HuH-7 (cell line): ENCODE measurements at regions not wholly inside any gene's neighbourhood (a gene's known extent, or its start where the extent isn't known, plus 50 kb on each side); places are given as distances from the start of the nearest gene placed in this dataset.

Experiments used
- DNase-seq: peaks from one replicate; pipeline ENCODE4 v3.0.0; 2011; ENCODE audit warnings: low spot score

DNA sequence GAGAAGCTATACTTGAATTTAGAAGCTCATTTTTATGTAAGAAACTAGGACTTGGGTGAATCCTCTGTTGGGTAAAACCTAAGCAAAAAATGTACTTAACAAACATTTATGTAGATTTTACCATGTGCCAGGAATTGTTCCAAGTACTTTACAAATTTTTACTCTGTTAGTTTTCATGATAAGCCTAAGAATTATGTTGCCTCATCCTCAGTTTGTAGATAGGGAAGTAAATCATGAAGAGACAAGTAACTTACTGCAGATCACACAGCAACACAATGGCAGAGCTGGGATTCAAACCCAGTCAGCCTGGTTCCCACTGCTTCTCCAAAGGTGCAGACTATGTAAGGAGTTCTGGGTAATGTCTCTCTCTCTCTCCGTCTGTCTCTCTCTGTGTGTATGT lies 169.9 kb downstream of the DIPK2A start:
- no peak for DNase-seq

DNA sequence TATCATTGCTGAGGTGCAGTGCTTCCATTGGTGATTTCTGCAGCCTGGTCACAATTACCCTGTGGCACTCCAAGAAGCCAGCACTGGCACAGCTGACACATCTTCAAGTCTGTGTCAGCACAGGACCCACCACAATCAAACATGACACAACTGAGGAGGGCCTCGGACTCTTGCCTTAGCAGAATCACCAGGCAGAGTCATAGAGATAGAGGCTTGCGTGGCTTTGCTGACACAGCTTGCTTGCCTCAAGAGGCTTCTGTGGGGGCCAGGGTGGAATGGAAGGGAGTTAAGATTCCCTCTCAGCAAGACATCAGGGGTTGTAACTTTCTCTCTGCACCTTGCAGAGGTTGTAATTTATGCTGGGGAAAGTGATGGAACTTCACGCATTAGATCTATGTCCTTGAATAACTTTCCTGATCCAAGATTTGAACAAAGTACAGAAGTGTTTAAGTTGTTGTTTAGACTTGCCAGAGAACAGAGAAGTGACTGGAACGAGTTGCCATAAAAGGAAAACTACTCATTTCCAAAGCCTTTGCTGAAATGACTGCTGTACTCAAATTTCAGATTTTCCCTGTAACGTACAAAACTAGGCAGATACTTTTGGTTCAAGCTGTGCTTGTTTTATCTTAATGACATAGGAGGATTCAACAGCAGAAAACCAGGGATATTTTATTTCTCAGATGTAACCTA lies 170.7 kb downstream of the DIPK2A start:
- no peak for DNase-seq

DNA sequence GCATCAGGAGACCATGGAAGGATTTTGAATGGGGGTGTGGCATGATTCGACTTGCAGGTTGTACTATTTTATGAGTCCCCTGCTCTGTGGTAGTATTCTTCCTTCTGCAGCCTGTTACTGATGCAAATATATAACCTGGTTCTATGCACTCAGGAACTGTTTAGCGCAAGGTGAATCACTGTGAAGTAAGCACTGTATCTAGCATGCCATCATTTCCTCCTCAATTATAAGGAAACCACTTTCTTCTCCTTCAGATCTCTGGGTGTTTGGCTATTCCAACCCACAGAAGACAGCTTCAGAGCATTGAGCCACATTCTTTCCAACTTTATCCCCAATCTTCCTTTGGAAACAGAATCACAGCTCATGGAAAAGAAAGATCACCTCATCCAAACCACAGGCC lies 176.7 kb downstream of the DIPK2A start:
- no peak for DNase-seq

DNA sequence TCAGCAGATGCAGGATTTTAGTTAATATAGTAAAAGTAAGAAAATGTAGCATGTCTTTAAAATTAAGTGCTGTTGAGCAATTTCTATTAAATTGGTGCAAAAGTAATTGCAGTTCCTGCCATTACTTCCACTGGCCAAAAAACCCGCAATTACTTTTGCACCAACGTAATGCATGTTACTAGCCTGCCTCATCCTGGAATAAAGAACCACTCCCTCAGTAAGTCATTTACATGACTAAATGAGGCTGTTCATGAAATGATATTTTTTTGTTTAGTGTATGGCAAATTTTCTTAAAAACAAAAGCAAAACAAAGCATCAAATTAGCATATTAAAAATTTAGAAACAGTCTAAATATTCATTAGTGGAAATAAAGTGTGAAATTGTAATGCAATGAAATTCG lies 180.4 kb downstream of the DIPK2A start:
- DNase-seq: no peak

DNA sequence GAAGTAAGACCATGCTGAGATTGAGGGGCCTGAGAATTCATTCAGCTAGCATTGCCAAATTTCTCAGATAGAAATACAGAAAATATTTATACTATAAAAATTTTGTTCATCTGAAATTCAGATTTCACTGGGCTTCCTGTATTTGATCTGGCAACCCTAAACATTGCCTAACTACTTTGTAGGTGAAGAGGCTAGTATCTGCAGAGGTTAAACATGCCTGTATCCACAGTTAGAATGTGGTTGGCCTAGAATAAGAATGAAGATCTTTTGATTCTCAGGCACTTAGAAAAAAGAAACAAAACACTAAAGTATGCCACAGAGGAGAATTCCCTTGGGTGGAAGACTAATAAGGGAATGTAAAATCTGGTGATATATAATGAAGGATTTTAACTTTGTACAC lies 189.0 kb downstream of the DIPK2A start:
- no peak for DNase-seq

DNA sequence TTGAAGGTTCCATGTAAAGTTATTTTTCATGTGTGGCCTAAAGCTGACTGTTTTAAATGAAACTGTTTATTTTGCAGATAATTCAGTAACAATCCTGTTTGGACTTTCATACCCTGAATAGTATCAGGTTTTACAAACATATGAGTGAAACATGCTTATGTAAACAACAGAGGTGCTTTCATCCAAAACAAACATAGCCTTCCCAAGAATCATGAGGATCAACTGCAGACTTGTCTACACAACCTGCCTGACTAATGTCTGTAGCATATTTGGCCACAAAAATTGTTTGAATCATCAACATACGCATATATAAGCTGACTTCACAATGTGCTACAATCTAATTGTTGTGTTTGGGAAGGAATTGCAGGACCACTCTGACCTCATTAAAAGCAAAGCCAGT lies 190.4 kb downstream of the DIPK2A start:
- DNase-seq: peak; percentile 10

DNA sequence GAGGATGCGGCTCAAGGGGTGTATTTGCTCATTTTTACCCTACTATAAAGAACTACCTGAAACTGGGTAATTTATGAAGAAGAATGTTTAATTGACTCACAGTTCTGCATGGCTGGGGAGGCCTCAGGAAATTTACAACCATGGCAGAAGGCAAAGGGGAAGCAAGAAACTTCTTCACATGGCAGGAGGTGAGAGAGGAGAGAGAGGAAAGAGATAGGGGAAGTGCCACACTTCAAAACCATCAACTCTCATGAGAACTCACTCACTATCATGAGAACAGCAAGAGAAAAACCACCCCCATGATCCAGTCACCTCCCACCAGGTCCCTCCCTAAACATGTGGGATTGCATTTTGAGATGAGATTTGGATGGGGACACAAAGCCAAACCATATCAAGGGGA lies 192.7 kb downstream of the DIPK2A start:
- DNase-seq: no peak

DNA sequence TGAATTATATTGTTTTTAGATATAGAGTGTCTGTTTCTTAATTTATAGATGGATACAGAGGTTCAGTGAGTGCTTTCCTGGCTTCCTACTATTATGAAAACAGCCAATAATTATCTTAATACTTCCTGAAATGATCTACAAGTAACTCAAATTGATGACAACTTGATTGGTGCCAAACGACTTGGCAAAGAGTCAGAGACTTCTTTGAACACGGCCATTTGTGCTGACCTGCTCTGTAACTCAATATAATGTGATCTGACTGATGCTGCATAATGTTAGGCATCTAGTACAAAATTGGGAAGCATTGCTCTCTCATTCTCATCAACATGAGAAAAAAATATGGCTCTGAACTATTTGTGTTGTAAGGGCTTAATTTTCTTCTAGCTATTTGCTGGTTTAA lies 193.9 kb downstream of the DIPK2A start:
- DNase-seq: no peak

DNA sequence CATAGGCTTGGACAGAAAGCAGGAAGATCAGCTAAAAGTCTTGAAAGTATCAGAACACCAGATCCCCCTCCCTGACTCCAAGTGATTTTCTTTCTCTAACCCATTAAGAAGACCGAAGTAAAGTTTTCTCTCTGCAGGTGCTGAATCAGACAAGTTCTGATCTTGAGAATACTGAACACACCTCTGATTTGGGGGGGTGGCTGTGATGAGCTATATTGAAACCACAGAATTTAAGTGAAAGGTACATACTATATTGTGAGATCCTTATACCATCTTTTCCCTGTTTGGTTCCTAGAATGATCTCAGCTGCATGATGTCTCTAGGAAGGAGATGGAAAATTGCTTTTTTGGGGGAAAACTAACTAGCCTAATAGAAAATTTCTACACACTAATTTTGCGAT lies 196.0 kb downstream of the DIPK2A start:
- no peak for DNase-seq

DNA sequence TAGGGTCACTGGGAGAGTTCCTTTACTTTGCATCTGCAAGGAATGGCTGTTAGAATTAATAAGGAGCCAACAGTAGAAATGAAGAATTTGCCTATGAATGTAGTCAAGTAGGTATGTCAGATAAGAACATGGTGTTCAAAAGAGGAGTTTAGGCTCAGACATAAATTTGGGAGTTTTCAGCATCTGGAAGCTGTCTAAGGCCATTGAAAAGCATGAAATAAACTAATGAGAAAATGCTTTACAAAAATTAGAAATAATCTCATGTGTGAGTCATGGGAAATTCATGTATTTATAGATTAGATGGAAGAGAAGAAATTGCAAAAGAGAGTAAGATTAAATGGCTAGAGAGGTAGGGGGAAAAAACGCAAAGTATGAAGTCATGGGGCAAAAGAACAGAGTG lies 201.9 kb downstream of the DIPK2A start:
- no peak for DNase-seq

DNA sequence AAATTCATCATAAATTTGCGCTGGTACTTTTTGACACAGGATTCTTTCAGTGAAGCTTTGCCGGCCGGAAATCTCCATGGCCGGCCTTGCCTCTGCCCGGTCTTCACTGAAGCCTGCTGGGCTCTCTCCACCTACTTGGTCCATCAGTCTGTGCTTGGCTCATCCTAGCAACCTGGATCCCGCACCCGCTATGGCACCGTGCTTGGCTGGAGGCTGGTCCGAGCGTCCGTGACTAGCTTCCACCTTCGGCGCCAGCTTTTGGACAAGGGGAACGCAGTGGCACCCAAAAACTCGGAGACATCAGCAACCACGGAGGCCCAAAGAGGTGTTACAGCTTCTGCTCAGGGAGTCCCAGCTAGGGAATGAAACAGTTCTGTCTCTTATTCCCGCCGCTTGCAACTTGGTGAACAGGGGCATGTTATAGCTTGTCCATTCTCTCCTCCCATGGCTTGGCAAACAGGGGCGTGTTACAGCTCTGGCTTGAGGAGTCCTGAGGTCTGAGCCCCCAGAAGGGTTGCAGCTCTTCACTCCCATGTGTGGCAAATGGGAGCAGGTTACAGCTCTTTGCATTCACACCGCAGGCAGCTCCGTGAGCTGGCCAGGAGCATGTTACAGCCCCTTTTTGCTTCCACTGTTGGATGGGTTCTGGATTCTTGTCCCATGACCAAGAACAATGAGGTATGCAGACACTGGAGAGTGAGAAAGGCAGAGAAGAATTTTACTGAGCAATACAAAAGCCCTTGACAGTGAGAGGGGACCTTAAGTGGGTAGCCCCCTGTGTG lies 204.2 kb downstream of the DIPK2A start:
- no peak for DNase-seq

DNA sequence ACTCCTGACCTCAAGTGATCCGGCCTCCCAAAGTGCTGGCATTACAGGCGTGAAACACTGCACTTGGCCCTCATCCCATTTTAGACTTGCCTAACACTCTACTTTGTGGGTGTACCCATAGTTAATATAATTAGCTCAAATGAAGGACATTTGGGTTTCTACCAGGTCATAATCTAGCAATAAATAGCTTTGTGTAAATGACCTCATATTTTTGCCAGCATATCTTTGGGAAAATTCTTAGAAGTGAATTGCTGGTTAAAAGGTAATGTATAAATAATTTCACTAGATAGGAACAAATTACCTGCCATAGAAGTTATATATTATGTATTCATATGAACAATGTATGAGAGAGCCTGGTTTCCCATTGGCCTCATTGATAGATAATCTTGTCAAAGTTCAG lies 206.0 kb downstream of the DIPK2A start:
- DNase-seq: no peak

DNA sequence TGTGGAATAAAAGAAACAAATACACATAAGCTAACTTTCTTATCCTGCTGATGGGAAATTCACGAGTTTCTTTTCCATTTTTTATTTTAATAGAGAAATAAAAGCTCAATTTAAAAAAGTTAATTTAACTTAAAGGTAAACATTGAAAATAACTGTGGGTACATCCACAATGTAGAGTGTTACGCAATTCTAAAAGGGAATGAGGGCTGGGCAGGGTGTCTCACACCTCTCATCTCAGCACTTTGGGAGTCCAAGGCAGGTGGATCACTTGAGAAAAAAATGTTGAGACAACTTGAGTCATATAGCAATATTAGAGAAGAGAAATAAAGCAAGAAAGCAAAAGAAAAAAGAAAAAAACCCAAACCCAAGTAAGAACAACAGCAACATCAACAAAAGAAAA lies 207.0 kb downstream of the DIPK2A start:
- DNase-seq: no peak

DNA sequence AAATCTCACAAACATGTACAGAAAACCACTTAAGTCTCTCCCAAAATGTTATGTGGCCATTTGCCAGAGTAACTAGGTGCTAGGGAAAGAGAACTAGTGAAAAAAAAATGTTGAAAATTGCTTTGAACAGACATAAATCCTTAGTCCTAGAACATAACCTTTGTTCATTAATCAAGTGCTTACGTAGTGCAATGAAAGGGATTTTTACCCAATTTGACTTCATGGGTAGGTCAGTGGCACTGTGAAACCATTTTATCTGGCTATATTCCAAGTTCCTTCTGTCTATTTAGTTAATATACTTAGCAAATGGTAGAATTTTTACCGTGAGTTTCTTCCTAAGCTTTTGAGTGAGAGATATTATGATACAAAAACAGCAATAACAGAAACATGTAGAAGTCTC lies 209.4 kb downstream of the DIPK2A start:
- DNase-seq: no peak

DNA sequence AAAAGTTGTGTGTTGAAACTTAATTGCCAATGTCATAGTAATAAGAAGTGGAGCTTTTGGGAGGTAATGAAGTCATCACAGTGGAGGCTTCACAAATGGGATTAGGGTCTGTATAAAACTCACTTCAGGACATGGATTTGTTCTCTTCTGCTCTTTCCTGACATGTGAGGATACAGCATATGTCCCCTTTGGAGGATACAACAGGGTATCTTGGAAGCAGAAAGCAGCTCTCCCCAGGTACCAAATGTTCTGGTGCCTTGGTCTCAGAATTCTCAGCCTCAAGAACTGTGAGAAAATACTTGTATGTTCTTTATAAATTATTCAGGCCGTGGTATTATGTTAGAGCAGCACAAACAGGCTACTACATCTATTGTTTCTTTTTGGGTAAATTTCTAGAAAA lies 210.9 kb downstream of the DIPK2A start:
- no peak for DNase-seq

DNA sequence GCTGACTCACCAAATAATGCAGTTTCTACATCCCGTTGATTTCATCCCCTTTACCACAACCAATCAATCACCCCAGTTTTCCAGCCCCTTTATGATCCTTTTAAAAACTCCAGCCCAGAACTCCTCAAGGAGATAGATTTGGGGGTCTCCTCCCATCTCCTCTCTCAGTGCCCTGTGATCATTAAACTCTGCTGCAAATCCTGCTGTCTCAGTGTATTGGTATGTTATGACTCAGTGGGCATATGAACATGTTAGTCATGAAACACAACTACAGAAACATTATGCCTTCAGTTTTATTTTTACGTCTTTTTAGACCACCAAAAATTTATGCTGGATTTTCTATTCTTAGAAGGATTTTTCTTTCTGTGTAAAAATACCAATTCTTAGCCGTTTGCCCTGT lies 213.7 kb downstream of the DIPK2A start:
- DNase-seq: no peak

DNA sequence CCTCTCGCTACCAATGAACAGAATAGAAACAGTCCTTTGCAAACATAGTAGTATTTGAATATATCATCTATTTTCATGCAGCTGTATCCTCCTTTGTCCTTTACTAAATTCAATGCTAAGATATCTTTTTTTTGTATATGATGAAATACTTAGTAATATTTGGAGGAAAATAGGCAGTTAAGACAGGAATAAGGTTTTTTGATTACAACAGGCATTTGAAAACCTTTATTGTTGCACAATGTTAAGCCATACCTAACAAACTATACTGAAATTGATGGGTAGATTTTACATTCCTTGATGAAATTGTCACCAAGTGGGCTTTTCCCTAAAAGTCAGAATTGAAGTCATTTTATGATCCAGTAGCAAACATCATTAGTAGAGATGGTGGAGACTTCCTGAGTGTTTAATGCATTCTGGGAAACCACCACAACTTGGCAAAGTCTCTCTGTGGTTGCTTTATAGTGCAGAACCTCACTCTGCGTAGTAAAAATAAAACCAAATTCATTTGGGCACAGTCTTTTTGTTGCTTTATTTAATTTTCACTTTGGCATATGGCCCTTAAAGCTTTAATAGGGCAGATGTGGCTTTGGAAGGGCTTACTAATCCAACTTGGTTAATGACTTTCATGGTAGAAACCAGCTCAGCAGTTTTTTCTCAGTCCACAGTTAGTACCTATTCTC lies 216.0 kb downstream of the DIPK2A start:
- DNase-seq: no peak

DNA sequence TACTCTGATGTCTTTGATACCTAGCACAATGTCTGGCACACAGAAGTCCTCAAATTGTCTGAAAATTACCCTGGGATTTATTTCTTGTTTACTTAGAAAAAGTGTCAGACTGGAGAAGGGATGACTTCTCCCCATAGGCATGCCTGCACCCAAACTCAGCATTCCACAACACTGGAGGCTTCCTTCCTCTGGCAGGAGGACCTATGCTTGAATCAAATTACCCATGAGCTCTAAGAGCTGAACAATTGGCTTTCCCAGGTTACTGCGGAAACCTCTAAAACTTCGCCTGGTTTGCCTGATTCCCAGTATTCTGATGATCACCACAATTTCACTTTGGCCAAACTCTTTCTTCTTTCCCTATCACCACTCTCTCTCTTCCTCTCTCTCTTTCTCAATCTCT lies 217.4 kb downstream of the DIPK2A start:
- no peak for DNase-seq

DNA sequence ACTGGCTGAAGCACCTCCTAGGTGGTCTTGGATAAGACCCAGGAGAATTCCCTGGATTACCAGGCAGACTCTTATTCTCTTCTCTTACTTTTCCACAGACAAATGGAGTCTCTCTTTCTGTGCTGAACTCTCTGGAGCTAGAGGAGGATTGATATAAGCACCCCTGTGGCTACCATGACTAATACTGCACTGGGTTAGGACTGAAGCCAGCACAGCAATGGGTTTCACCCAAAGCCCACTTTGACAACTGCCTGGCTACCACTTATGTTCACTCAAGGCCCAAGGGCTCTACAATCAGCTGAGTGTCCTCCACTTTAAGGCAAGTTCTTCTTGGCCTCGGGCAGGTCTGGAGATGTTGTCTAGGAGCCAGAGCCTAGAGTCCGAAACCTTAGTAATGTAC lies 225.5 kb downstream of the DIPK2A start:
- no peak for DNase-seq

DNA sequence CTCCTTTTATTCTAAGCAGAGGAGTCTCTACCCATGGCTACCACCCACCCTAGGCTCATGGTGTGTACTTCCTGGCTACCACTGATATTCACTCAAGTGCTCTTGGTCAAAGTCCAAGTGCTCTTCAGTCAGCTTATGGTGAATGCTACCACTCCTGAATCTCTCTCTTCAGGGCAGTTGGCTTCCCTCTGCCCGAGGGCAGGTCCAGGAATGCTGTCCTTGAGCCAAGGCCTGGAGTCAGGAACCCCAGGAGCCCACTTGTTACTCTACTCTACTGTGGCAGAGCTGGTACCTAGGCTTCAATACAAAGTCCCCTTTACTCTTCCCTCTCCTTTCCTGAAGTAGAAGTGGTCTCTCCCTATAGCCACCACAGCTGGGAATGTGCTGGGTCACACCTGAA lies 226.0 kb downstream of the DIPK2A start:
- no peak for DNase-seq

DNA sequence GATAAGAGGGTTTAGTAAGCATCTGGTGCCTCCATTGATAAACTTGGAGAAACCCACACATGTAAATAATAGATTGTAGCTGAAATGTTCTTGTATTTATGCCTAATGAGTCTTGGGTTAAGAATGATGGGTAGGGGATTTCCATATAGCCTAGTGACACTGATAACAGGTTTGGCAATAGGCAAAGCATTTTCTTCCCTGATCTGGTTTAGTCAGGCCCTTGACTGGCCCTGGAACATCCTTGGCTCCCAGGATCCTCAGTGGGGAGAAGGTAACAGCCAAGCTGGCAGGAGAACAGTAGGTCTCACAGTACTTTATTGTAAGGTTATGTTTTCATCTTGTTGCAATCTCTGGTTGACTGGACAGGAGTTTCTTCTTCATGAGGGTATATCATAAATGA lies 228.4 kb downstream of the DIPK2A start:
- DNase-seq: no peak

DNA sequence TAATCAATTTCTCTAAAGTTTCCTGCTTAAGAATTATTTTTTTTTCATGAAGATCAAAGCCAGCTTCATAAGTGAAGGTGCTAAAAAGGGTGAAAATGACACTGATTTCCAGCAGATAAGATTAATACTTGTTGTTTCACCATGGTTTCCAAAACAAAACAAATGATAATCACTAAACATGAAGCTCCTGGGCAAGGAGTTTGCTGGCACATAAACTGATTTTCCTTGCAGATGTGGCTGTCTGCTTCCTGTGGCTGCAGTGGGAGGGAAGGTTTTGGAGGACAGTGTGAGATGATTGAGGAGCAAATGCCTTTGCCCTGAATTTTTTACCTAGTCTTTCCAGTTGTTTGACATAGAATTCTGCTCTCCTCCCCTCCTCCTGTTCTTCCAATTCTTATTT lies 228.8 kb downstream of the DIPK2A start:
- DNase-seq: no peak

DNA sequence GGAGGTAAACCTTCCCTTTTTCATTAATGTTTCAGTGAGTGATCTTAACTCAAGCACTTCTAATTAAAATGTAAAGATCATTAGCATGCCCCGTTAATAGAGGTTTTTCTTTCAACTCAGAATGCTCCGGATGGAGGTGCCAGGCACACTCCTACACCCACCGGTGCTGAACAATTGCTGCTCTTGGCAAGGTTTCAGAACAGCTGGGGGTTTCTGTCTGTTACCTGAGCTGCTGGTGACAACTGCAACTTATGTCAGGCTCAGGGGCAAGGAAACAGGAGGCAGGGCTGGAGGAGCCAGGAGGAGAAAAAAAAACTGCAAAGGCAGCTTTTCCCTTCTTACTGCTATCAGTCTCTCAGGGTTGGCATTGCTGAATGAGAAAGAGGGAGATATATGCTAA lies 250.1 kb downstream of the DIPK2A start:
- DNase-seq: no peak
